Ecto neural progenitor cell (in vitro differentiated cells): ENCODE measurements at regions not wholly inside any gene's neighbourhood (a gene's known extent, or its start where the extent isn't known, plus 50 kb on each side); places are given as distances from the start of the nearest gene placed in this dataset.

Experiments
- DNase-seq: peaks from one replicate; pipeline ENCODE4 v3.0.0-alpha.2; 2018; ENCODE audit warnings: low spot score

DNA sequence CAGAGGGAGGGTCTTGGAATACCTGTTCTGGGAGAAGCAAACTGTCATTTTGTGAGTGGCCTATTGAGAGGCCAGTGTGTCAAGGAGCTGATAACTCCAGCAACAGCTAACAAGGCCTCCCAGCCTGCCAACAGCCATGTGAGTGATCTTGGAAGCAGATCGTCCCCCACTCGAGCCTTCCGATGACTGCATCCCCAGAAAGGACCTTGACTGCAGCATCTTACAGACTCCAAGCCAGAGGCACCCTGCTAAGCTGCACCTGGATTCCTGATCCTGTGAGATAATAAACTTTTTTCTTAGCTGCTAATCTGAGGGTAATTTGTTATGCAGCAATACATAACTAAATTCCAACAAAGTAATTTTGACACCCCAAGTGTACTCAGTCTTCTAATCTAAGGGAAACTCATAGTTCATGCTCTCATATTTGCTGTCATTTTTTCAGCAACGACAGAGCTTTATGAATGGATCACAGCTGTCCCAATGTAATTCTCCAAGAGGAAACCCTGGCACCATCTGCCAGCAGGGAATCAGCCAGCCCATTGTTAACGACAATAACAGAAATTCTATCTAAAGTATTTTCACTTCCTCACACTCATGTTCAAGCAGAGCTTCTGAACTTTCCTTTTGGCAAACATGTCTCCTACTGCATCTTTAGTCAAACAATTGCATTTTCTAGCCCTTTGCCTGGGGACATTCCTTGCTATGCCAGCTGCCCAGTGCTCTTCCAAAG, 470.2 kb upstream of the BTBD3 start:
- DNase-seq, result no peak

DNA sequence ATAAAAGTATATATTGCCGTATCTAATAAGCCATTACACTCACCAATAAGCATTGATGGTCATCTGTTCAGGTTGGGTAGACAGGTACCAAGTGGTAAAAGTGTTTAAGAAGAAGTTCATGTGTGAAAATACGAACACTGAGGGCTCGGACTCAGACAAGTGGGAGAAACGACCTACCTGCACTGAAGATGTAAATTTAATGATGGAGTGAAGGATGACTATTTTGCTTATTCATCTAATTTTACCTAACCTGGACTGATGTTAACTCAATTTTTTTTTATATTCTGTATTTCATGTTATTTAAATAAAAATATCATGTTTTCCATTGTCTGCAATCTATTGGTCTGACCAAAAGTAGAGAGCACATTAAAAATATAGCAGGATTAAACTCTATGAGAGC, 469.1 kb upstream of the BTBD3 start:
- no peak for DNase-seq

DNA sequence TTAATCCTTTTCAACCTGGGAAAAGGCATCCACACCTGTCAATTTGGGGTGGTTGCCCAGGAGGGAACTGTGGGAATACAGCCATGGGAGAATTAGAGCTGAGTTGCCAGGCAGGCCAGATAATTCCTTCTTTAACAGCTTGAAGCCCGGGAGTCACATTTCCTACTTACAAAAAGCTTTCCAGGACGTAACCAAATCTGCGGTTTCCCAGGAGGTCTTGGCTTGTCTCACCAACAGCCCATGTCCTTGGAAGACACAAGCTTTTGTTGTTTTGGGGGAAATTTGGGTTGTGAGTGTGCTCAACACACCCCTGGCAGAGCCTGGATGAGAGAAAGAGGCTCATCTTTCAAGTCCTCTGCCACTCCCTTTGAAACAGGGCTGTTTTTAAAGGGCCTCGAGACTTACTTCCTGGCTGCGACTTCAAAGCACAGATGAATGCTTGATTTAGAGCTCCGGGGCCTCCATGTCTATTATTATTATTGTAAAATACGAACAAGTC, 465.9 kb upstream of the BTBD3 start:
- peak; percentile 57 for DNase-seq

DNA sequence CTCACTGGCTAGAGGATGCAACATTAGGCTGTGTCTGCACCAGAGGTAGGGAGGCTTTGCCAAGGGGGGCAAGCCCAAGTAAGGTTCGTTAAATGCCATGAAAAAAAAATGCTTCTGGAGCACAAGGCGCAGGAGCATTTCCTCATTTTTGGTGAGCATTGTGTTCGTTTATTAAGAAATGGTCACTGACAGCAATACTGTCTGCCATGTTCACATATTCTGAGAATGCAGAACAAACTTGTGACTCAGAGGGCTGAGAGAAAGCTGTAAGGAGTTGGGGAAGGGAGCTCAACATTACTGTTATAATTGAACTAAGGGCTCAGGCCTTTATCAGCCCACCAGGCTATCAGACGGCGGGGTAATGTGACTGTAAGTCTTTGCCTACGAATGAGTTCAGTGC, 465.4 kb upstream of the BTBD3 start:
- DNase-seq, result no peak

DNA sequence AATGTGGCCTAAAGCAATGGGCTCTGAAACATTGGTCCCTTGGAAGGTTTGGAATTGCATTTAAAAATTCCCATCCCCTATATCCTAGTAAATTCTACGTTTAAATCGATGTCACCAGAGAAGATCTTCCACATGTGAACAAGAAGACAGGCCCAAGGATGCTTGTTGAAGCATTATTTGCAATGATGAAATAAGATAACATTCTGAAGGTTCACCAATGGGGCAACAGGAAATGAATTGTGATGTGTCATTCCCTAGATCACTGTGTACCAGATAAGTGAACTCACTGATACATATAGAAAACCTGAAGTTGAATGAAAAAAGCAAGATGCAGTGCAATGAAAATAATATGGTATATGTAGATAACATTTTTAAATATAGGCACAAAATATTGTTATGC, 464.3 kb upstream of the BTBD3 start:
- DNase-seq, result no peak

DNA sequence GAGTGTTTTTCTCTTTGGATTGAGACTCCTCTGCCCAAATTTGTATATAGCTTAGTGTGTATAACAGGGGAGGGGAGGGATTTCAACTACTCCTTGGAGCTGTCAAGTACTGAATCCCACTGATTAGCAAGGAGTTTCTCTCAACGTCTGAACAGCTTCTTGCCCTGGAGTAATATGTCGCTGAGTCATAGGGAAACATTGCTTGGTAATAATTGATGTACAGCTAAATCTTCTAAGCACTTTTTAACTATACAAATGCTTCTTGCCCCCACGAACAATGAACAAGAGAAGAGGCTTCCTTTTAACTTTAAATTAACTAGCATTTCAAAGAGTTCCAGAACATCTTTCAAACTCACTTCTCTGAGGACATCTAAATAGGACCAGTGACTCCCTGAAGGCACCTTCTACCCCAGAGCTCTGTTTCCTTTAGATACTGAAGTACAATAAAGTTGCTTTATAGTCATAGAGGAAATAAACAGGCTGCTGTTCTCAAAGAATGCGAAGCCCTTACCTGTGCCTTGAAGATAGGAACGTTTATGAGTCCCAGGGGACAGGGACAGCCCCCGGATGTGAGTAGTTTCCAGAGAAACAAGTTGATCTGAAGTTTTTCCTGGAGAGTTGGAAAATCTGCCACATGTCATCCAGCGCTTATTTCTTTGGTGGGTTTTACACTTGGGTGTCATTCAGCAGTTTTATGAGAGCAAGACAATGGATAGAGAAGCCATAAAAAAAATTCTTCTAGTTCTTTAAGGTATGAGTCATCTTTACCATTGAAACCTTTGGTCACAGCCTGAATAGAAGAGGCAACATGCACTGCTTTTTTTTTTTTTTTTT, 462.5 kb upstream of the BTBD3 start:
- no peak for DNase-seq

DNA sequence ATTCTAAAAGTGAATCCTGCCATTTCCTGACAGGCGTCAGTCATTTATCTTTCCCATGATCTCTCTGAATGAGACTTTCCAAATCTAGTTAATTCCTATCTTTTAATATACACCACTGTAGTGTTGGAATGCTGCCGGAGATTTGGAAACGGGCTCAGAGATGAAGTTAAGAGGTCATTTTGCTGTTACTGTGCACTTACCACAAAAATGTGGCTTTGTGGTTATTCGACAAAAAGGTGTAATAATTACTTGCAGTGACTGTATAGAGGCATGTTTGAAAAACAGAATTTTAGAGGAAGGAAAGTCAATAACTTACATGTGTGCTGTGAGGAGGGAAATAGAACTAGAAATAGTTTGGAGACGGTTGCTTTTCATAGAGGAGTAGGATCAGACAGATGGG, 460.2 kb upstream of the BTBD3 start:
- DNase-seq, result no peak

DNA sequence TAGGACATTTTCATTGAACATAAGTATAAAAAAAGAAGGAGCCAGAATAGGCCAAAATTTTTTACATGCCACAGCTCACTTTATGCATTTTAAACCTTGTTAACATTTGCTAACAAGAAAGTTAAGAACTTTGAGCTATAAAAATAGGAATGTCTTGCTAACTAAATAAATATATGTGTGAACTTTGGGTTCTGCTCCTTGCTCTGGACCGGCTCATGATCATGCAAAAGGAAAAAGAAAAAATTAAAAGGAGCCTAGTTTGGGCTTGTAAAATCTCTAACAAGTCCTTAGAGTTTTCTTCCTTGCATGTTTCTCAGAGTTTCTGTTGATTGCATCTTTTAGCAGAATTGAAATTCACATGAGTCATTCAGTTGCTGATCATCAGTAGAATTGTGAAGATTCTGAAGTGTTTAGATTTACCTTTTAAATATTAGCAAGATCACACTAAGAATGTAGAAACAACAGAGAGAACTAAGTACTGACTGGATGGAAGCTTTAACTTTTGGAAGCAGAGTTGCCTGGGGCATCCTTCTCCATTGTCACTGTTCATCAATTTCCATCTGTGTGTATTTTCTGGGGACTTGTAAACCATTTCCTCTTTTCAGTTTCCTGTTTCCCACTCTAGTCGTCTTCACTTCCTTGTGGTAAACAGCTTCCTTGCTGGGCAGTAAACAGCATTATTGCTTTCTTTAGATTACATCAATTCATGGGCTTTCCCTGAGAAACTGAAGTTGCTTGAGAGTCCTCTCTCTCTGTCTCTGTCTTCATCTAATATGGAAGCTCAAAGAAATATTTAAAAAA, 458.4 kb upstream of the BTBD3 start:
- DNase-seq, result no peak

DNA sequence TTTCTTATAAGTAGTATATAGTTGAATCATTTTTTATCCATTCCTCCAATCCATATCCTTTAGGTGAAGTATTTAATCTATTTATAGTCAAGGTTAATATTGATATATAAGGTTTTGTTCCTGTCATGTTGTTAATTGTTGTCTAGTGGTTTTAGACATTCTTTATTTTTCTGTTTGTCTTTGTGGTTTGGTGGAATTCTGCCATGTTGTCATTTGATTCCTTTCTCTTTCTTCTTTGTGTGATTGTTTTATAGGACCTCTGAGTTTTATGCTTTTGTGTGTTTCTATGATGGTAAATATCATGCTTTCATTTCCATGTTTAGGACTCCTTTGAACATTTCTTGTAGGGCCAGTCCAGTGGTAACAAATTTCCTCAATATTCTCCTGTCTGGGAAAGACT, 450.3 kb upstream of the BTBD3 start:
- DNase-seq, result no peak

DNA sequence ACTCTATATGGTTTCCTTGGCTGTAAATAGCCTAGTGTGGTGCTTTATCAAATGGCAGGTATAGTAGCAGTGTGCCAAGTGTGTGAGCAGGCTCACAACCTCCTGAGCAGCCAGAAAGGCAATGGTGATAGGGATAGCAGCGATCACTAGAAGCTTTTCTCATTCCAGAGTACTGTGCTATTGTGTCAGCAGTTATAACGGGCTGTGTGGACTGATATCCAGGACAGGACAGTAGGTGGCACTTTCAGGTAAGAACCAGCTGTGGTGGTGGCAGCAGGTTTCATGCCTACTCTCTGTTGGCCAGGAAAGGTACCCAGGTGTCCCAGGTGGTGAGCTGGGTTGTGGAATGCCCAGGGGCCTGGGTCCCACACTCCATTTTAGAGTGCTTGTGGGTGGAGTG, 448.8 kb upstream of the BTBD3 start:
- DNase-seq, result no peak

DNA sequence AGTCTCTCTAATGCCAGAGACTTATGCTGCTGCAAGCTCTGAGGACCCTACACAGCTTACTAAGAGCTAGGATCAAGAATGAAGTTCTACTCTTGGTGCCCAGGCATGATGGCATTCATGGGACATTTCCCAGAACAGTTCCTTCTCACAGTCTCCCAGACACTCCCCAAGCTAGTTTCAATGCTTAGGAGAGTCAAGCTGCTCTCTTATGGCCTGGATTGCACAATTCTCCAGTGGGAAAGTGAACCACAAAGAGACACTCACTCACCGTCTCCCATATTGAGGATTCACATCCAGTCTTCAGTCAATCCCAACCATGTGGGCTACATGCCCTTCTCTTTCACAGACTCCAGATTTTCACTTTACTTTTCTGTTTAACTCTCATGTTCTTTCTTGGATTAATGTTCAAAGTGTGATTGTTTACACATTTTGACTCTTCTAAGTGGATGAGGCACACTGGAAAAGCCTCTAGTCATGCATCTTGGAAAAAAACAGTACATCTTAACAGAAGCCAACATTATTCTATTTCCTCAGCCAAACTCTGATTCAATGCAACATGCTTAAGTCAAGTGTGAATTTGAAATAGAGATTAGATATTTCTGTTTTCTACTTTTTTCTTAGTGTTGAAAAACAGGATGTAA, 447.8 kb upstream of the BTBD3 start:
- no peak for DNase-seq

DNA sequence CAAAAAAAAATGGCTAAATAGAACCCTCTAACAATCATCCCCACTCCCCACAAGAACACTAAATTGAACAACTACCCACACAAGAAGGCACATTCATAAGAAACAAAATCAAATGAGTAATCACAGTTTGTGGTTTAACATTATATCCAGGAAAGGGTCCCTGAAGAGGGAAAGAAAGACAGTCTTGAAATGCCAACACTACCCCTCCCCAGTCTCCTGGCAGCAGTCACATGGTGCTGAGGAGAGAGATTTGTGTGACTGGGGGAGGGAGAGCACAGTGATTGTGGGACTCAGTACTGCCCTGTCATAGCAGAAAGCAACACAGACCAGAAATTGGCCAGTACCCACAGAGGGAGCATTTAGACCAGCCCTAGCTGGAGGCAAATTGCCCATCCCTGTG, 443.7 kb upstream of the BTBD3 start:
- no peak for DNase-seq

DNA sequence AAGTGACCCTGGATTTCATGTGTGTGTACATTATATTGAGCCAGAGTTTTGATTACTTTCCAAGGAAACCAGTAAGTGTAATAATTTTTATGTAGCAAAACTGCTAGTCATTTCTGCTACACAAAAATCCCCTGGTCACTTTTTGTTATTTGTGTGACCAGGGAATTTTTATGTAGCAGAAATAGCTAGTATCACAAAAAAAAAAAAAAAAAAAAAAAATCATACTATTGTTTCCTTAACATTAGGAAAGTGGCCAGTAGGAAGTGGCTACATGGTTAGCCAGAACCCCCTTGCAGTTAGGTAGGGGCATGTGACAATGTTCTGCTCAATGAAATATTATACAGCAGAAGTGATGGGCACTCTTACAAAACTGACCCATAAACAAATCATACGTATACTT, 434.0 kb upstream of the BTBD3 start:
- DNase-seq, result no peak

DNA sequence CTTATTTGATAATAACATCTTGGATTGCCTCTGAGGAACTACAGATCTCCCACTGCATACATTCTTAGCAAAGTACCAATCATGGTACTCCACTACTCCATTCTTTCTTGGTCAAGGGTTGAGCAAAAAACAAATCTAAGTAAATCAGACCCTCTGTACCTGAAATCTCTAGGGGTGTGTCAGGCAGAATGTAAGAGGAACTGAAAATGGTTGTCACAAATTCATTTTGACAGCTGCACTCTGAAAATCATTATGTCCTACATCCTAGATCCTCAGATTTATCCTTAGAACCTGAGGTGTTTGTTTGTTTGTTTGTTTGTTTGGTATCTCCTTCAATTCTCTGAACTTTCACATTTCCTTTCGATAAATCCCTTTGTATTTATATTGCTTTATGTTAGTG, 433.2 kb upstream of the BTBD3 start:
- DNase-seq, result no peak

DNA sequence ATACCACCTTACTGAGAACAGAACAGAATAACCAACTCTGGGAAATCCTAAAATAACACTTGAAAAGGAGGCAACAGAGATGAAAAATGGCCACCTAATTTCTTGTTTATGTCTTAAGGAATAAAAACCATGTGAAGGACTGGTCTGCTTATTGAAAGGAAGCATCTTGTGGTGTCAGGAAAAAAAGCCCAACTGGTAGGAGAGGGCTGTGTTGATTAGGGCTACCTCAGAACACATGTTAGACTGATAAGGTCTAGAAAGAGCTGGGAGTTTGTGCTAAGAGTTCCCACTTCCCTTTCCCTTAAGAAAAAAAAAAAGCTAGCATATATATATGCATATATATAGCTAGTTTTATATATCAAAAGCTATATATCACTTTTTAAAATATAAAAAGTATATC, 425.3 kb upstream of the BTBD3 start:
- DNase-seq, result no peak

DNA sequence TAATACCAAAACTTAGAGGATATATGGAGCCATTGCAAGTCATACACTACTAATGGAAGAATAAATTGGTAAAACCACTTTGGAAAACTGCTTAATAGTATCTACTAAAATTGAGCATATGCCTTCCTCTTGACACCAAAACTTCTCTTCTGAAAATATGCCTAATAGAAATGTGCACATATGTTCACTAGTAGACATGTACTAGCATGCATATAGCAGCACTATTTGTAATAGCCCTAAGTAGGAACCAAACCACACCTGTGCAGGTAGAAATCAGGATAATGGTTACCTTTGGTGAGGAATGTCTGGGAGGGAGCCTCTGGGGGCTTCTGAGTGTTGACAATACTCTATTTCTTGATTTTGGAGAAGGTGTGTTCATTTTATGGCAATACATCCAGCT, 424.8 kb upstream of the BTBD3 start:
- no peak for DNase-seq

DNA sequence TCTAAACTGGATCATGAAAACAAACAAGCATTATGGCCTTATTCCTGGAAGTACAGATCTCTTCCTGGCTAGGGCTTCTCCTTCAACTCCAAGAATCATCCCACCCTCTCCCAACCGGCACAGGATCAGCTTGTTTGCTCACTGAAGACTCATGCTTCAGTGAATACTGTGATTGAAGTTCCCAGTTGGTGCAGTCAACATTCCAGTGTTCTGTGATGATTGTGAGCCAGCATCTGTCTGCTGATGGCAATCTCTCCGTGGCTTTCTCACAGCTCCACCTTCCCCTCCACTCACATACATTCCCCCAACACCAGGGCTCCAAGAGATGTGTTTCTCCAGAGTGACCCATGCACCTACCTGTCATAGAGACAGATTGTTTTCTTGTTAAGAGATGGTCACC, 421.3 kb upstream of the BTBD3 start:
- DNase-seq, result no peak

DNA sequence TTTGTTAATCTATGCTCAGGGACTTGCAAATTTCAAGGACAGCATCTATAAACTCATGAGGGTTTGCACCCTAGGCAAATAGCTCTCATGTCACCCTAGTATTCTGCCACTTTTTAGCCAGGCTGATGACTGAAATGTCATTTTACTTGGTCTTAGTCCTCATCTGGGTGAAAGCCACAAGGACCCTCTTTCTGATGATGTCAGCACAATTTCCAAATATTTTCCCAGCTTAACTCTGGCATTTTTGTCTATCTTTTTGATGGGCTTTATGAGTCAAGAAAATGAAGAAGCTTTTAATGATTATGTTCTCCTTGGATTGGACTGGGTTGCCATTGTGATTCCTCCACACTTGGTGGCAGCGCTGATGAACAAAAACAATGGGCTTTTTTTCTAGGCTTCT, 420.1 kb upstream of the BTBD3 start:
- DNase-seq, result no peak

DNA sequence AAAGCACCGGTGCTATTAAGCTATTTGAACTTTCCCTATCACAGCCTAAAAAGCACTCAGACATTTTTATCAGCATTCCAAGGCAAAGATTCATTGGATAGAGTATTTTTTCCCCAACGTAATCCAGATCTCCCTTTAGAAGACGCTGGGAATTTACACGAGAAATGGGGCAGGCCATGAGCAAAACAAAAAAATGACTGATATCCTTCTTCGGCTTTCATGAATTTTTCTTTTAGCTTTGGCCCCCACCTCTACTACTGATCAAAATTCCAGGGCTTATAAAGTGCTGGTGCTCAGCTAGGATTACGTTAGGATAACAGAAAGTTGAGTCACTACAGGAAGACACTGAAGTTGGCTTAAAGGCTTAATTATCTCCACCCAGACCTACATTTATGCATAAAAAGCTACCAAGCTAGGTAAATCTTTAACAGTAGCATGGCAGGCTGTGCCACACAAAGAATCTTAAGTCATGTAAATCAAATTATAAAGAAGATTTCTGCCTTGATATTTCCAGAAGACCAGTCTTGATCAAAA, 418.5 kb upstream of the BTBD3 start:
- no peak for DNase-seq

DNA sequence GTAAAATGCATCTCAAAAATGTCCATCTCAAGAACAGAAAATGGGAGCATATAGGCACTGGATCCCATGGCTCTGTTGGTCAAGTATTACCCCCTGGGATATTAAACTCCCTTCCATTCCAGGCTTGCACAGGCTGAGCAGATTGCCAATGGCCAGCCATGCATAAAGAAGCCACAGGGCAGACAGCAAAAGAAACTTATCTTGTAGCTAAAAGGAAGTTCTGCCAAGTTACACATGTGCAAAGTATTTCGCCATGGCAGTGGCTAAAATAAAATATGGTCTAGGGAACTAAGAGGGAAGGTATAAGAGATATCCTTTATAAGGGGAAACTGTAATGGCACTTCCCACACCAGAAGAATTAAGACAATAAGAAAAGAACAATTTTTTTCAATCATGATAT, 415.6 kb upstream of the BTBD3 start:
- no peak for DNase-seq

DNA sequence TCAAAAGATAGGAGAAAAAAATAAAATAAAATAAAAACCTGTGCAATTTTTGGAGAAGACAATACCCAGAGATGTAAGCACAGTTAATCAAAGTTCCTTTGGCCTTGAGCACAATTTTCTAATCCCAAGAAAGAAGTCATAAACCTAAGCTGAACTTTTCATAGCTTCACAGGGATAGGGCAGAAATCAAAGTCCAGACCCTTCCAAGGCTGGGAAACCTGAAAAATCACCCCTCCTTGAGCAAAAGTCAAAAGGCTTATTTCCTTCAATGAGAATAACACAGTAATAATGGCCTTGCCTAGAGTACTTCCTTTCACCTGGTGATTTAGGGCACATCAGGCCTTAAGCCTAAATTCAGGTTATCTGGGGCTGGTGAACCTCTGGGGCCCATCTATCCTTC, 415.0 kb upstream of the BTBD3 start:
- no peak for DNase-seq

DNA sequence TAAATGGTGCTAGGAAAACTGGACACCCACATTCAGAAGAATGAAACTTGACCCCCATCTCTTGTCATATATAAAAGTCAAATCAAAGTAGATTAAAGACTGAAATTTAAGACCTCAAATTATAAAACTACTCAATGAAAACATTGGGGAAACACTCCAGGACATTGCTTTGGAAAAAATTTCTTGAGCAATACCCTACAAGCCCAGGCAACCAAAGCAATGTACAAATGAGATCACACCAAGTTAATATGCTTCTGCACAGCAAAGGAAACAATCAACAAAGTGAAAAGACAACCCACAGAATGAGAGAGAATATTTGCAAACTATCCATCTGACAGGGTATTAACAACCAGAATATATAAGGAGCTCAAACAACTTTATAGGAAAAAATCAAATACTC, 407.9 kb upstream of the BTBD3 start:
- DNase-seq, result no peak
